GM23248 (cell line): ENCODE measurements at regions not wholly inside any gene's neighbourhood (a gene's known extent, or its start where the extent isn't known, plus 50 kb on each side); places are given as distances from the start of the nearest gene placed in this dataset.

ENCODE experiments used
- DNase-seq: peaks from one replicate; pipeline ENCODE4 v3.0.0-alpha.2; 2015
- H2AFZ ChIP-seq: fragments of 200-600 bp; sonication (generic); 2 replicates; pipeline ENCODE4 v1.6.1; 2016; ENCODE audit warnings: antibody characterized with exemption
- H3F3A ChIP-seq: fragments of 200-600 bp; sonication (generic); 2 replicates; pipeline ENCODE4 v1.6.1; 2016; ENCODE audit warnings: mild to moderate bottlenecking, antibody characterized with exemption, mixed run types; ENCODE audit not compliant: insufficient read depth
- H3K27ac ChIP-seq: fragments of 200-600 bp; sonication (generic); 2 replicates; pipeline ENCODE4 v1.5.1; 2016; ENCODE audit warnings: mild to moderate bottlenecking
- H3K27me3 ChIP-seq: fragments of 200-600 bp; sonication (generic); replicated peaks from 2 replicates; pipeline ENCODE4 v1.6.1; 2016; ENCODE audit warnings: mild to moderate bottlenecking; ENCODE audit not compliant: insufficient read depth
- H3K36me3 ChIP-seq: fragments of 200-600 bp; sonication (generic); 2 replicates; pipeline ENCODE4 v1.6.1; 2016; ENCODE audit warnings: low read depth, mild to moderate bottlenecking
- H3K4me1 ChIP-seq: fragments of 200-600 bp; sonication (generic); 2 replicates; pipeline ENCODE4 v1.6.1; 2016; ENCODE audit warnings: mild to moderate bottlenecking; ENCODE audit not compliant: insufficient read depth
- H3K4me2 ChIP-seq: fragments of 200-600 bp; sonication (generic); one replicate; pipeline ENCODE4 v1.6.1; 2016; ENCODE audit warnings: mild to moderate bottlenecking; ENCODE audit not compliant: unreplicated experiment
- H3K4me3 ChIP-seq: fragments of 200-600 bp; sonication (generic); 2 replicates; pipeline ENCODE4 v1.5.1; 2016; ENCODE audit warnings: mild to moderate bottlenecking
- H3K79me2 ChIP-seq: fragments of 200-600 bp; sonication (generic); 2 replicates; pipeline ENCODE4 v1.6.1; 2016; ENCODE audit warnings: mild to moderate bottlenecking; ENCODE audit not compliant: insufficient read depth
- H3K9ac ChIP-seq: fragments of 200-600 bp; sonication (generic); 2 replicates; pipeline ENCODE4 v1.6.1; 2016; ENCODE audit warnings: mild to moderate bottlenecking
- H3K9me2 ChIP-seq: fragments of 200-600 bp; sonication (generic); 2 replicates; pipeline ENCODE4 v1.6.1; 2016; ENCODE audit warnings: mixed run types, mild to moderate bottlenecking, moderate library complexity; ENCODE audit not compliant: insufficient read depth
- H3K9me3 ChIP-seq: fragments of 200-600 bp; sonication (generic); one replicate; pipeline ENCODE4 v1.6.1; 2017; ENCODE audit warnings: low read depth
- H4K20me1 ChIP-seq: fragments of 200-600 bp; sonication (generic); 2 replicates; pipeline ENCODE4 v1.6.0; 2016; ENCODE audit not compliant: insufficient read depth
- EZH2 ChIP-seq: fragments of 200-600 bp; sonication (generic); IDR thresholded peaks from 2 replicates; pipeline ENCODE4 v1.6.1; 2018; ENCODE audit warnings: antibody characterized with exemption, mild to moderate bottlenecking; ENCODE audit not compliant: insufficient read depth, poor library complexity, severe bottlenecking
- EZH2phosphoT487 ChIP-seq: fragments of 200-600 bp; sonication (generic); IDR thresholded peaks from 2 replicates; pipeline ENCODE4 v1.6.1; 2018; ENCODE audit warnings: antibody characterized with exemption, moderate library complexity, mild to moderate bottlenecking, low read depth; ENCODE audit not compliant: insufficient read depth
- WGBS, 2 experiments: methylation state at CpG; one replicate each; pipeline ENCODE4 v1.1.6; 2015 to 2017; ENCODE audit warnings: low lambda C conversion rate in 2 of 2, low coverage in 1 of 2; ENCODE audit errors: missing lambda C conversion rate in 2 of 2; 5-methylcytosine and 5-hydroxymethylcytosine counted together
- in situ Hi-C: fragments of 300-500 bp; cut with MboI; formaldehyde crosslinking; loops from 2 replicates; pipeline ENCODE4 v1.15.0; 2020

DNA sequence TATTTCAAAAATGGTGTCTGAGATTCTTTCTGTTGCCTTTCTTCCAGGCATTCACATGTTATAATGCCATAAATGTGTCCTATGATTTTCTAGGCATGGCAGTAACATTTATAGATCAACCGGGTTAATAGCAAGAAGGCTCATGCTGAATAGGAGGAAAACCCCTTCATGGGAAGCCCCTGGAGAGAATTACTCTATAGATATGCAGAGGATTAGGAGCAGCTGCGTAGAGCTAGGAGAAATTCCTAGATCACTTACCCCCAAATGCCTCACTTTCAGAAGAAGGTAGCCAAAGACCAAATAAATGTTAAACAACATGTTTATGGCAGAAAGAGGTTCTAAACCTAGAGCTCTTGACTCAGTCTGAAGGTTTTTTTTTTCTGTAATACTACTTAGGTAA lies 153.4 kb upstream of the CTNNA2 start:
- TF ChIP-seq EZH2phosphoT487: no peak
- TF ChIP-seq EZH2: no peak

DNA sequence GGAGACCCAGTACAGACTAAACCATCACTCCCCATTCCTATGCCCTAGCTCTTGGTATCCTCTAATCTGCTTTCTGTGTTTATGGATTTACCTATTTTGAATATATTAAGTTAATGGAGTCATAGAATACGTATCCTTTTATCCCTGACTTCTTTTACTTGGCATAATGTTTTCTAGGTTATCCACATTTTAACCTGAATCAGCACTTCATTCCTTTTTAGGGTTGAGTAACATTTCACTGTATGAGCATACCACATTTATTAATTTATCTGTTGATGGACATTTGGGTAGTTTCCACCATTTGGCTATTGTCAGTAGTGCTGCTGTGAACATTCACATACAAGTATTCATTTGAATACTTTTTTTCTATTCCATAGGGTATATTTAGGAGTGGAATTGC lies 157.3 kb upstream of the CTNNA2 start:
- TF ChIP-seq EZH2phosphoT487 (no peak), EZH2 (no peak)
- no peak for DNase-seq
- H4K20me1 ChIP-seq: no peaks in the 10 kb centered on the region
- no peak overlapping the region for H3K27ac ChIP-seq
- H3K9me3 ChIP-seq: no peaks in the 10 kb centered on the region
- no peaks in the 10 kb centered on the region for H3K27me3 ChIP-seq
- H3K4me1 ChIP-seq: no peaks in the 10 kb centered on the region
- in situ Hi-C loops: no loop called here
- 3 to 7% methylated on average over 1 of the region's 1 CpG for WGBS, 2 experiments
- H3K79me2 ChIP-seq: no peaks in the 10 kb centered on the region
- no peak overlapping the region for H3K4me2 ChIP-seq
- no peaks in the 10 kb centered on the region for H3K36me3 ChIP-seq
- H3K9me2 ChIP-seq: no peaks in the 10 kb centered on the region
- H3F3A ChIP-seq: no peaks in the 10 kb centered on the region
- no peak overlapping the region for H3K4me3 ChIP-seq
- no peak overlapping the region for H3K9ac ChIP-seq
- H2AFZ ChIP-seq: no peak overlapping the region

More for the DNA sequence above, 153.4 kb upstream of the CTNNA2 start:
- Histone ChIP-seq H3K27me3 (no peaks in the 10 kb centered on the region), H4K20me1 (no peaks in the 10 kb centered on the region), H3K36me3 (no peaks in the 10 kb centered on the region), H3F3A (no peaks in the 10 kb centered on the region), H3K4me2 (no peak overlapping the region), H3K9ac (no peak overlapping the region), H3K4me3 (no peak overlapping the region), H2AFZ (no peak overlapping the region), H3K4me1 (no peaks in the 10 kb centered on the region), H3K27ac (no peak overlapping the region), H3K9me3 (no peaks in the 10 kb centered on the region), H3K79me2 (no peaks in the 10 kb centered on the region), H3K9me2 (no peaks in the 10 kb centered on the region)
- DNase-seq: no peak
- in situ Hi-C loops: no loop called here
- WGBS, 2 experiments: 0% methylated on average over 2 of the region's 2 CpGs

DNA sequence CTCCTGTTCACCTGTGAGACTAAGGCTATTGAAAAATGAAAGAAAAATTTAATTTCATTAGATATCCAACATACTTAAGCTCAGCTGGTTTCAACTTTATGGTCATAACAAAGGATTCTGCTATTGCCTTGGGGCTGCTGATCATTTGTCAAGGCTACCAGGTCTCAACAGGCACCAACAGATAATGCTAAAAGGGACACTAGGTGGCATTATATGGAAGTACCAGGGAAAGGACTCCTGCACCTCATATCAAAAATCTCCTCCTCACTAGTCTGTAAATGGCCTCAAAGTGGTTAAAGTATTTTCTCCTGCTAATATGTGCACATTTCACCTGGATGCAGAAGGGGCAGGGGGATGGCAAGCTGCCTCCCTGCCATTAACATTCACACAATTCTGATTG lies 167.9 kb upstream of the REG3A start:
- Histone ChIP-seq H3K36me3 (no peaks in the 10 kb centered on the region), H2AFZ (no peak overlapping the region), H3K79me2 (no peaks in the 10 kb centered on the region), H3K4me1 (no peaks in the 10 kb centered on the region), H3K9ac (no peak overlapping the region), H3F3A (no peaks in the 10 kb centered on the region), H4K20me1 (no peaks in the 10 kb centered on the region), H3K9me3 (no peaks in the 10 kb centered on the region), H3K4me3 (no peak overlapping the region), H3K4me2 (no peak overlapping the region), H3K9me2 (no peaks in the 10 kb centered on the region), H3K27me3 (no peaks in the 10 kb centered on the region), H3K27ac (no peak overlapping the region)
- in situ Hi-C loops: no loop called here
- no peak for TF ChIP-seq EZH2
- no peak for TF ChIP-seq EZH2phosphoT487
- DNase-seq: no peak

DNA sequence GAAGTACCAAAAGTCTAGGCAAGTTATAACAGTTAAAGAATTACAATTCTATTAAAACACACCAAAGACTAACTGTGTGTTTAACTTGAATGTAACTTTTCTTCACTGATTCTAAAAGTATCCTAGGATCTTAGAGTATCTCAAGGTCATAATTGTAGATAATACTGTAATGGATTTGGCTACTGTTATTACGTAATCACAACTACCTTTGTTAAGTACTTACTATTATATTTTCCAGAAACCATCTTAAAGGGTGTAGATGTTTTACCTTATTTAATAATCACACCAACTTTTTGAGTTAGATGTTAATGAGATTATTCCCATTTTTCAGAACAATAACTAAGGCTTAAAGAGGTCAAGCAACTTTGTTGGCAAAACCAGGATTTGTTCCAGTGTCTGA lies 161.3 kb upstream of the REG3A start:
- Histone ChIP-seq H3K4me1 (no peaks in the 10 kb centered on the region), H2AFZ (no peak overlapping the region), H3K9me3 (no peaks in the 10 kb centered on the region), H3F3A (no peaks in the 10 kb centered on the region), H4K20me1 (no peaks in the 10 kb centered on the region), H3K9ac (no peak overlapping the region), H3K9me2 (no peaks in the 10 kb centered on the region), H3K79me2 (no peaks in the 10 kb centered on the region), H3K27me3 (no peaks in the 10 kb centered on the region), H3K4me2 (no peak overlapping the region), H3K4me3 (no peak overlapping the region), H3K36me3 (no peaks in the 10 kb centered on the region), H3K27ac (no peak overlapping the region)
- in situ Hi-C loops: no loop called here
- 0 to 8% methylated on average over 1 of the region's 1 CpG for WGBS, 2 experiments
- DNase-seq: no peak
- TF ChIP-seq EZH2 (no peak), EZH2phosphoT487 (no peak)

- in situ Hi-C loops: no loop called here
- H3K27me3 ChIP-seq: no peaks in the 10 kb centered on the region
- 34 to 44% methylated on average over 2 of the region's 2 CpGs for WGBS, 2 experiments
Observed at GRCh38 chr2:79294994-79295393, 135.4 kb upstream of the REG3A start.

More at GRCh38 chr2:79294994-79295393, 135.4 kb upstream of the REG3A start:
- no peaks in the 10 kb centered on the region for H3F3A ChIP-seq
- no peaks in the 10 kb centered on the region for H3K9me3 ChIP-seq
- H3K4me2 ChIP-seq: no peak overlapping the region
- H3K4me3 ChIP-seq: no peak overlapping the region
- H3K79me2 ChIP-seq: no peaks in the 10 kb centered on the region
- no peak overlapping the region for H2AFZ ChIP-seq
- no peak overlapping the region for H3K9ac ChIP-seq
- no peaks in the 10 kb centered on the region for H3K9me2 ChIP-seq
- H3K27ac ChIP-seq: no peak overlapping the region
- no peaks in the 10 kb centered on the region for H3K4me1 ChIP-seq
- TF ChIP-seq EZH2phosphoT487: no peak
- TF ChIP-seq EZH2: no peak
- H4K20me1 ChIP-seq: no peaks in the 10 kb centered on the region
- DNase-seq: no peak
- no peaks in the 10 kb centered on the region for H3K36me3 ChIP-seq
